ENCODE measurements at regions not wholly inside any gene's neighbourhood (a gene's known extent, or its start where the extent isn't known, plus 50 kb on each side); places are given as distances from the start of the nearest gene placed in this dataset.

GRCh38 chr3:153599685-153600084 lies 437.7 kb downstream of the RAP2B start:
- no CpG with 5 or more reads among the region's 2 CpGs for WGBS (ENCODE audit: extremely low coverage, insufficient coverage, insufficient read length)

GRCh38 chr3:153600896-153601295 lies 438.9 kb downstream of the RAP2B start:
- Histone ChIP-seq H3K4me1 (ENCODE audit: control insufficient read depth in 1 of 2, insufficient read depth in 2 of 2, low read length in 2 of 2) (no peaks in the 10 kb centered on the region), H4K12ac (ENCODE audit: low read depth, low read length) (no peak overlapping the region), H2BK5ac (ENCODE audit: low read depth, low read length, poor library complexity) (no peak overlapping the region), H3K9me3 (ENCODE audit: insufficient read depth, low read depth, low read length) (no peaks in the 10 kb centered on the region), H3K14ac (ENCODE audit: low read length) (no peak overlapping the region), H3K27ac (ENCODE audit: low read depth, low read length) (no peak overlapping the region), H3K79me1 (ENCODE audit: low read length) (no peaks in the 10 kb centered on the region), H3K4ac (ENCODE audit: low read depth, low read length) (no peak overlapping the region), H2BK12ac (ENCODE audit: low read length) (no peak overlapping the region), H2AFZ (ENCODE audit: insufficient read depth, low read length, poor library complexity) (no peak overlapping the region), H3K79me2 (ENCODE audit: control insufficient read depth, insufficient read depth, low read length, poor library complexity) (no peaks in the 10 kb centered on the region), H4K91ac (ENCODE audit: low read depth, low read length) (no peak overlapping the region), H3K4me3 (ENCODE audit: low read depth, low read length) (no peak overlapping the region), H2AK5ac (ENCODE audit: low read length) (no peak overlapping the region), H3K9ac (ENCODE audit: low read length) (no peak overlapping the region), H3K4me2 (ENCODE audit: low read length) (no peak overlapping the region), H3K23ac (ENCODE audit: low read length) (no peak overlapping the region), H3K36me3 (ENCODE audit: control insufficient read depth in 1 of 2, insufficient read depth in 2 of 2, low read length in 2 of 2) (no peaks in the 10 kb centered on the region), H4K8ac (ENCODE audit: low read depth, low read length) (no peak overlapping the region), H2BK120ac (ENCODE audit: insufficient read depth, low read length, poor library complexity) (no peak overlapping the region), H3K18ac (ENCODE audit: low read length) (no peak overlapping the region), H3K27me3 (ENCODE audit: insufficient read depth, low read length) (no peaks in the 10 kb centered on the region)
- no peak for DNase-seq
- no CpG with 5 or more reads among the region's 2 CpGs for WGBS (ENCODE audit: extremely low coverage, insufficient coverage, insufficient read length)

More at GRCh38 chr3:153599685-153600084, 437.7 kb downstream of the RAP2B start:
- Histone ChIP-seq H2BK120ac (ENCODE audit: insufficient read depth, low read length, poor library complexity) (no peak overlapping the region), H3K79me1 (ENCODE audit: low read length) (no peaks in the 10 kb centered on the region), H4K8ac (ENCODE audit: low read depth, low read length) (no peak overlapping the region), H3K14ac (ENCODE audit: low read length) (no peak overlapping the region), H3K4me2 (ENCODE audit: low read length) (no peak overlapping the region), H3K23ac (ENCODE audit: low read length) (no peak overlapping the region), H2BK5ac (ENCODE audit: low read depth, low read length, poor library complexity) (no peak overlapping the region), H3K9ac (ENCODE audit: low read length) (no peak overlapping the region), H3K27me3 (ENCODE audit: insufficient read depth, low read length) (no peaks in the 10 kb centered on the region), H3K4me1 (ENCODE audit: control insufficient read depth in 1 of 2, insufficient read depth in 2 of 2, low read length in 2 of 2) (no peaks in the 10 kb centered on the region), H2AK5ac (ENCODE audit: low read length) (no peak overlapping the region), H3K18ac (ENCODE audit: low read length) (no peak overlapping the region), H2AFZ (ENCODE audit: insufficient read depth, low read length, poor library complexity) (no peak overlapping the region), H3K4ac (ENCODE audit: low read depth, low read length) (no peak overlapping the region), H3K9me3 (ENCODE audit: insufficient read depth, low read depth, low read length) (no peaks in the 10 kb centered on the region), H3K79me2 (ENCODE audit: control insufficient read depth, insufficient read depth, low read length, poor library complexity) (no peaks in the 10 kb centered on the region), H2BK12ac (ENCODE audit: low read length) (no peak overlapping the region), H3K27ac (ENCODE audit: low read depth, low read length) (no peak overlapping the region), H3K36me3 (ENCODE audit: control insufficient read depth in 1 of 2, insufficient read depth in 2 of 2, low read length in 2 of 2) (no peaks in the 10 kb centered on the region), H4K91ac (ENCODE audit: low read depth, low read length) (no peak overlapping the region), H3K4me3 (ENCODE audit: low read depth, low read length) (no peak overlapping the region), H4K12ac (ENCODE audit: low read depth, low read length) (no peak overlapping the region)
- DNase-seq, result peak in 1 of 2 donors; percentile 6

DNA sequence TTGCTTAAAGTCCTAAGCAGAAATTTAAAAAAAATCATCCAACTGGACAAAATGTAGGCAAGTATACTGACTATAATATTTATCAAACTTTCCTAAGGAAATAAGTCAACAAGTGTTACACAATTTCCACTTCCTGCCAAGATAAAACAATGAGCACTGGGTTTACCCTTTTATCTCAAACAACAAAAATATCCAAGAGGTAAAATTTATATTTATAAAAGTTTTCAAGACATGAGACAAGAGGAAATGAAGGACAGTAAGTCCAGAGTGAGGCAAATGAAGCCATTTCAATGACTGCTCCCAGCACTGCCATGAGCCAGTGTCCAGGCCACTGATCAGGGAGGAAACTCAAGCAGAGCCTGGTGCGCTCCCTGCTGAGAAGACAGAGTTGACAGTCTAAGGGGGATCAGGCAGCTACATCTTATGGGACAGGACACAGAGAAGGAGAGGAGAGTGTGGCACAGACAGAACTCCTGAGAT lies 439.4 kb downstream of the RAP2B start:
- no peak overlapping the region for H3K4me3 ChIP-seq (ENCODE audit: low read depth, low read length)
- H3K4ac ChIP-seq (ENCODE audit: low read depth, low read length), result no peak overlapping the region

GRCh38 chr3:153602801-153603200 lies 440.8 kb downstream of the RAP2B start:
- Histone ChIP-seq H3K4me2 (ENCODE audit: low read length) (no peak overlapping the region), H3K14ac (ENCODE audit: low read length) (no peak overlapping the region), H4K91ac (ENCODE audit: low read depth, low read length) (no peak overlapping the region), H3K27ac (ENCODE audit: low read depth, low read length) (no peak overlapping the region), H3K4ac (ENCODE audit: low read depth, low read length) (no peak overlapping the region), H3K4me3 (ENCODE audit: low read depth, low read length) (no peak overlapping the region), H3K27me3 (ENCODE audit: insufficient read depth, low read length) (no peaks in the 10 kb centered on the region), H3K36me3 (ENCODE audit: control insufficient read depth in 1 of 2, insufficient read depth in 2 of 2, low read length in 2 of 2) (no peaks in the 10 kb centered on the region), H2BK120ac (ENCODE audit: insufficient read depth, low read length, poor library complexity) (no peak overlapping the region), H2BK12ac (ENCODE audit: low read length) (no peak overlapping the region), H2AK5ac (ENCODE audit: low read length) (no peak overlapping the region), H3K79me1 (ENCODE audit: low read length) (no peaks in the 10 kb centered on the region), H3K23ac (ENCODE audit: low read length) (no peak overlapping the region), H3K79me2 (ENCODE audit: control insufficient read depth, insufficient read depth, low read length, poor library complexity) (no peaks in the 10 kb centered on the region), H4K12ac (ENCODE audit: low read depth, low read length) (no peak overlapping the region), H3K9ac (ENCODE audit: low read length) (no peak overlapping the region), H4K8ac (ENCODE audit: low read depth, low read length) (no peak overlapping the region), H3K18ac (ENCODE audit: low read length) (no peak overlapping the region), H2AFZ (ENCODE audit: insufficient read depth, low read length, poor library complexity) (no peak overlapping the region), H2BK5ac (ENCODE audit: low read depth, low read length, poor library complexity) (no peak overlapping the region), H3K4me1 (ENCODE audit: control insufficient read depth in 1 of 2, insufficient read depth in 2 of 2, low read length in 2 of 2) (no peaks in the 10 kb centered on the region), H3K9me3 (ENCODE audit: insufficient read depth, low read depth, low read length) (no peaks in the 10 kb centered on the region)
- no CpG with 5 or more reads among the region's 1 CpG for WGBS (ENCODE audit: extremely low coverage, insufficient coverage, insufficient read length)
- DNase-seq, result no peak

More for the DNA sequence above, 439.4 kb downstream of the RAP2B start:
- H3K36me3 ChIP-seq (ENCODE audit: control insufficient read depth in 1 of 2, insufficient read depth in 2 of 2, low read length in 2 of 2), result no peaks in the 10 kb centered on the region
- no CpG with 5 or more reads among the region's 1 CpG for WGBS (ENCODE audit: extremely low coverage, insufficient coverage, insufficient read length)
- H4K8ac ChIP-seq (ENCODE audit: low read depth, low read length), result no peak overlapping the region
- no peak overlapping the region for H3K27ac ChIP-seq (ENCODE audit: low read depth, low read length)
- no peaks in the 10 kb centered on the region for H3K9me3 ChIP-seq (ENCODE audit: insufficient read depth, low read depth, low read length)
- no peak overlapping the region for H4K91ac ChIP-seq (ENCODE audit: low read depth, low read length)
- H2BK12ac ChIP-seq (ENCODE audit: low read length), result no peak overlapping the region
- H3K9ac ChIP-seq (ENCODE audit: low read length), result no peak overlapping the region
- H3K18ac ChIP-seq (ENCODE audit: low read length), result no peak overlapping the region
- H4K12ac ChIP-seq (ENCODE audit: low read depth, low read length), result no peak overlapping the region
- H2AK5ac ChIP-seq (ENCODE audit: low read length), result no peak overlapping the region
- H3K27me3 ChIP-seq (ENCODE audit: insufficient read depth, low read length), result no peaks in the 10 kb centered on the region
- no peaks in the 10 kb centered on the region for H3K79me1 ChIP-seq (ENCODE audit: low read length)
- no peak overlapping the region for H2BK120ac ChIP-seq (ENCODE audit: insufficient read depth, low read length, poor library complexity)
- no peak overlapping the region for H3K14ac ChIP-seq (ENCODE audit: low read length)
- H3K4me1 ChIP-seq (ENCODE audit: control insufficient read depth in 1 of 2, insufficient read depth in 2 of 2, low read length in 2 of 2), result no peaks in the 10 kb centered on the region
- H2AFZ ChIP-seq (ENCODE audit: insufficient read depth, low read length, poor library complexity), result no peak overlapping the region
- H2BK5ac ChIP-seq (ENCODE audit: low read depth, low read length, poor library complexity), result no peak overlapping the region
- no peak for DNase-seq
- no peaks in the 10 kb centered on the region for H3K79me2 ChIP-seq (ENCODE audit: control insufficient read depth, insufficient read depth, low read length, poor library complexity)
- no peak overlapping the region for H3K4me2 ChIP-seq (ENCODE audit: low read length)
- no peak overlapping the region for H3K23ac ChIP-seq (ENCODE audit: low read length)

Data from trophoblast cell (in vitro differentiated cells and primary cell).